A172 (cell line): ENCODE measurements at regions not wholly inside any gene's neighbourhood (a gene's known extent, or its start where the extent isn't known, plus 50 kb on each side); places are given as distances from the start of the nearest gene placed in this dataset.
"Not testable (repeated sequence)": the region's sequence is repeated elsewhere in the genome, so short reads cannot be mapped to it uniquely, and the experiment has no call there.

Experiments
- DNase-seq: peaks from one replicate; pipeline ENCODE4 v3.0.0-alpha.2; 2015; ENCODE audit warnings: low spot score

GRCh38 chr3:40940651-40941050, 258.7 kb upstream of the CTNNB1 start:
- no peak for DNase-seq

DNA sequence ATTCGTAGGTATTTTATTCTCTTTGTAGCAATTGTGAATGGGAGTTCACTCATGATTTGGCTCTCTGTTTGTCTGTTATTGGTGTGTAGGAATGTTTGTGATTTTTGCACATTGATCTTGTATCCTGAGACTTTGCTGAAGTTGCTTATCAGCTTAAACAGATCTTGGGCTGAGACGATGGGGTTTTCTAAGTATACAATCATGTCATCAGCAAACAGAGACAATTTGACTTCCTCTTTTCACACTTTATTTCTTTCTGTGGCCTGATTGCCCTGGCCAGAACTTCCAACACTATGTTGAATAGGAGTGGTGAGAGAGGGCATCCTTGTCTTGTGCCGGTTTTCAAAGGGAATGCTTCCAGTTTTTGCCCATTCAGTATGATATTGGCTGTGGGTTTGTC, 252.3 kb upstream of the CTNNB1 start:
- not testable (repeated sequence) for DNase-seq

DNA sequence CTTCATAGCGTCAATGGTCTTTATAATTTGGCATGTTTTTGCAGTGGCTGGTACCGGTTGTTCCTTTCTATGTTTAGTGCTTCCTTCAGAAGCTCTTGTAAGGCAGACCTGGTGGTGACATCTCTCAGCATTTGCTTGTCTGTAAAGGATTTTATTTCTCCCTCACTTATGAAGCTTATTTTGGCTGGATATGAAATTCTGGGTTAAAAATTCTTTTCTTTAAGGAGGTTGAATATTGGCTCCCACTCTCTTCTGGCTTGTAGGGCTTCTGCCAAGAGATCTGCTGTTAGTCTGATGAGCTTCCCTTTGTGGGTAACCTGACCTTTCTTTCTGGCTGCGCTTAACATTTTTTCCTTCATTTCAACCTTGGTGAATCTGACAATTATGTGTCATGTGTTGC, 250.0 kb upstream of the CTNNB1 start:
- not testable (repeated sequence) for DNase-seq

- DNase-seq: peak; percentile 12
These were observed 247.7 kb upstream of the CTNNB1 start for GRCh38 chr3:40951636-40952035.

DNA sequence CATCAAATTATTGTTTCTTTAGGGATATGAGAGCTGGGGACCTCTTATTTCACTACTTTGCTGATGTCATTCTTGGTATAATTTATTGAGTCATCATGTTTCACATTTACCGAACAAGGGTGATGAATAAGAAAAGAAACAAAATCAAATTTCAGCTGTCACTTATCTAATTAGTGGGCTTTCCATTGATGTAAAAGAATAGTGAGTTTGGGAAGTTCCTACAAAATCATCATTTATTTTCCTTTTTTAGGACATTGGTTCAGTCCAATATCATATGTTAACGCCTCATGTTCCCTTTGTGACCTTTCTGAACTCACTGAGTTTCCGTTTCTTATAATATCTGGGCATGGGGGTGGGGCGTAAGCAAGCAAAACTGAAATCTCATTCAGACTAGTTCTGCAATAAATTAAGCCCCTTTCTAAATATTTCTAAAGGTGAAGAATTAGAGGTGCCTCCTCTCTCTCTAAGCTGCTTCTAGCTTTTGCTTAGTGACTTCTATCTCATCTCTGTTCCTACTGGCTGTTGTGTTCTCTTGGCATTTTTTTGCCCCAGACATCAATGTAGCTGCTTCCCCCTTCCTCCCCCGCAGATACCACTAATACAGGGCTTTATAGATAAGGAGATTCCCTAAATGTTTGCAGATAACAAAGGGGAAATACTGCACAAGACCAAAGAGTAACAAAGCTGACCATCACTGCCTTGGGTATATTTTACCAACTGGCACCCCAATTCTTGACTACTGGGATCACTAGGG, 238.0 kb upstream of the CTNNB1 start:
- DNase-seq: no peak

DNA sequence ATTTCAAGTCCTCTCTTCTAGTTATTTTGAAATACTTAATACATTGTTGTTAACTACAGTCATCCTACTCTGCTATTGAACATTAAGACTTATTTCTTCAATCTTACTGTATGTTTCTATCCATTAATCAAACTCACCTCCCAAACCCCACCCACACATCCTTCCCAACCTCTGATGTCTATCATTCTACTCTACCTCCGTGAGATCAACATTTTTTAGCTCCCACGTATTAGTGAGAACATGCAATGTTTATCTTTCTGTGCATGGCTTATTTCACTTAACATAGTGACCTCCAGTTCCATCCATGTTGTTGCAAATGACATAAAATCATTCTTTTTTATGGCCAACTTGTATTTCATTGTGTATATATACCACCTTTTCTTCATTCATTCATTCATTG, 236.6 kb upstream of the CTNNB1 start:
- no peak for DNase-seq

GRCh38 chr3:40968666-40969065, 230.6 kb upstream of the CTNNB1 start:
- no peak for DNase-seq

- no peak for DNase-seq
These were observed 230.0 kb upstream of the CTNNB1 start for GRCh38 chr3:40969341-40969740.

DNA sequence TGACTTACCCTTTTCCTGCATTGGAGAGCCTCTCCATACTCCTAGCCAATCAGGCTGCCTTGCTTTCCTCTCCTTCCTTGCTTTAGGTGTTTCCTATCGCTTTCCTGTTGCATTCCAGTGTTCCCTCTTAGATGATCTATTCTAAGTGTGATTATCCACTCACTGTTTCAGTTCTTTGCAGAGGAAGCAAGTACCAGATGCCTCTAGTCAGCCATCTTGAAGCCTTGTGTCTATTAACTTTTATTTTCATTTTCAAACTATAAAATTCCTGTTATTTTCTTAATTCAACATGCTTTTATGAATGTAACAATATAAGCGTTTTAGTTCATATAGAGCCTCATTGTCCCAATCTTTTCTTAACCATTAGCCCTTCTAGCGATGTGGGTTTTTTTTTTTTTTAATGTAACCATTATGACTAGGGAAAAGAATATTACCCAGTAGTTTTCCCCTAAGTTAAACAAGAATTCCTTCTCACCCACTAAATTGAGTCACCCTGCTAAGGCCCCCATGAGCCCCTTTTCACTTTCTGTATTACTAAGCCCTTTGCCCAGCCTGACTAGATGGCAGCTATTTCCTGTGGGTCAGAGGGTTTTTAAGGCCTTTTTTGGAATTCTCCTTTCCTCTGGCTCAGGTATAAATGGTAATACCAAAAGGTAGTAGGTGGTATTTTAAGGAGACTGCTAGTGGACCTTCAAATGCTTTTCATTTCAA, 229.4 kb upstream of the CTNNB1 start:
- no peak for DNase-seq

DNA sequence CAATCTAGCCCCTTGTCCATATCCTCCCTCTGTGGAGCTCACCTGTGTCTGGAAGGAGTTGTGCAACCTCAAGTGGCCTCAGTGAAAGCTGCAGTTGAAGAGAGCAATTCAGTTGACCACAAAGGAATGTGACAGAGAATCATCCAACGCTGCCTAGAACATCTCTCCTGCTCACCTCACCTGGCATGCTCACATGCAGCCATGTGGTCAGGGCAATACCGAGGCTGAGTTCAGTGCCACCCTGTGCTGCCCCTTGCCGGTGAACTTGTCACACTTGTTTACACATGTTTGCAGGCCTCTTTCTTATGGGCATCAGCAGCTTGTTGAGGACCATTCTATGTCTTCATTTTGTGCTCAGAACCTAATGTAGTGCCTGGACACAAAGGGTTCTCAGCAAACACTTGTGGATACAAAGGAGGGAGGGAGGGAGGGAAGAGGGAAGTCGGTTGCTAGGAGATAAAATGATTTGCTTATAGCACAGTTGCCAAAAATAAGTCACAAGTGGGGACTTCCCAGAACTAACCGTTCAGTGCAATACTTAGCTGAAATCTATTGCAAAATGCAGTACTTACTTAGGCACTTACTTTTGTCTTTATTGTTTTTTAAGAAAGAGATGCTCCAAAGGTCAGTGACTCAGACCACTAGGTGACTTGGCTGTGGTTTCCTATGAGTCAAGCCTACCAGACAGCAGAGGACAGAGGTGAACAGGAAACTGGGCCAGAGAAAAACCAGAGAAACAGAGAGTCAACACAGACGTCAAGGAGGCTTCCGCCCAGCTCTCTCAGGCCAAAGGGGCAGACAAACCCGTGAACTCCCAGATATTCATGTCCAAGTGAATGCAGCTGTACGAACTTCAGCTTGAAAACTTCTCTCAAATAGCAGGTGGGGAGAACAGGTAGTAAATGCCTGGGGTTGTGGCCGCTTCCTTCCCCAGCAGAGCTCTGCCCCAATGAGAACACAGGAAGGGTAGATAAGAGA, 227.8 kb upstream of the CTNNB1 start:
- peak; percentile 94 for DNase-seq

DNA sequence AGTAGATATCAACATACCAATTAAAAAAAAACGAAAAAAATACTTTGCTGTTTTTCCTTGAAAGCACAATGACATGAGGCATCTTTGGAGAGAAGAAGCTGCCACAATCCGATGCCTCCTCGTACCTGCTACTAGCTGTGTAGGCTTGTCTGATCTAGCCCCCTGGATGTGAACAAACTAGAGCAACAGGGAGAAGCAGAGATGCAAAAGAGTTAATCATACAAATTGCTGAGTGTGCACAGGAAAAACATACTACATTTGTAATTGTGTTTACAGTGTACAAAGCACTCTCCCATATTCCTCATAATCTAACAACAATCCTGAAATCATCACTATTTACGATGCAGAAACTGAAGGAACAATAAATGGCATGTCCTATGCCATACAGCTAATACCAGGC, 227.0 kb upstream of the CTNNB1 start:
- no peak for DNase-seq

- DNase-seq: no peak
These were observed 226.2 kb upstream of the CTNNB1 start for GRCh38 chr3:40973141-40973540.

DNA sequence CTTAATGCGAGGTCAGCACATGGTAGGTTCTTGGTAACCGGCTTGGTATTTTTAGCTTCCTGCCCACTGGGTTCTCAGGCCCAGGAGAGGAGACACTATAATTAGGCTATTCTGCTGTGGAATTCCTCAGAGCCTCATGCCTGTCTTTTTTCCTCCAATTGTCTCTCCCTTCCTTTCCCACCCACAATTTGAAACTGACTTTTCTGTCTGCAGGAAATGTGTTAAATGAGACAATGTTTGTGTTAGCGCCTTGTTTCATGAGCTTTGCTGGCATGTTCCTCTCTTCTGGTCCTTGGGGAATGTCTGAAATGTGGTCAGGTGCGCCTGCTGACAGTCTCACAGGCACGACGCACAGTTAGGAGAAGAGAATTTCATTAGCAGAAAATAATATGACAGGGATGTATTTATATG, 223.6 kb upstream of the CTNNB1 start:
- no peak for DNase-seq

DNA sequence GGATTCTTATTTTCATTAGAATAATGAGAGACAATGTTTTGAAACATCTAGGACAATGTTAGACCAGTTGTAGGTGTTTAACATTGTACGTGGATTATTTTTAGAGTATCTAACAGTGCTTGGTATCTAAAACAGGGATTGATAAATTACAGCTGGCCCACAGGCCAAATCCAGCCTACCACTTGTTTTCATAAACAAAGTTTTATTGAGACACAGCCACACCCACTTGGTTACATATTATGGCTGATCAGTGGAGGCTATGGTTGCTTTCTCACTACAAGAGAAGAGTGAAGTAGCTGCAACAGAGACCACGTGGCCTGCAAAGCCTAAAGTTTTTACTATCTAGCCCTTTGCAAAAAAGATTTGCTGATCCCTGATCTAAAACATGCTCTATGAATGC, 223.1 kb upstream of the CTNNB1 start:
- DNase-seq: no peak

DNA sequence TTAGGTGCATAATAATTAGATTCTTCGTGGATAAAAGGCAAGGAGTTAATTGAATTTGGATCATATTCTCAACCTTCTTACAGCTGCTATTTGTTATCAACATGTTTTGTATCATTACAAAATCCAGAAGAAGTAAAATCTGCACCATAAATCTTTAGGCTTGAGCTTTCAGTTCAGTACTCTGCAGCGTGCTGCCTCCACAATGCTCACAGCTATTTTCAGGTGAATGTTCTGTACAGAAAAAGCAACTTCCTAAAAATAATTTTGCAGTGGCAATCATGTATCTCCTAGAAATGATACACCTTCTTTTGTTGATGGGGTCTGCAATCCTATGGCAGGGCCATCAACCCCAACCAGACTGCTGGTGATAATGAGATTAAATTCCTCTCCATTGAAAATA, 220.9 kb upstream of the CTNNB1 start:
- DNase-seq: no peak

- DNase-seq: no peak
These were observed 219.3 kb upstream of the CTNNB1 start for GRCh38 chr3:40979962-40980361.

DNA sequence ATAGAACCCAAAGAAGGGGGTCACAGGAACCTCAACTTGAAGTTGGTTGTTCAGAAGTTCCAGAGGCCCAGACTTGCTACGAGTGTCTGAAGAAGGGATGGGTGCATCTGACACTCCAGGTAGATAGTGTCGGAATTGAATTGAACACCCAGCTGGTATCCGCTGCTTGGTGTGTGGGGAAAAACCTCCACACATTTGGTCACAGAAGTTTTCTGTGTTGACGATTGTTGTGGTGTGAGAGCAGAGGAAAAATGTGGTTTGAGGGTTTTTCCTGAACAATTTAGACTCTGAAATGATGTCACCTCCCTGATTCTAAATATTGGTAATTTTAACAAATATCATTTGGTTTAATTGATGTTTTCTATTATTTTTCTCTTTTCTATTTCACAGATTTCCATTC, 218.8 kb upstream of the CTNNB1 start:
- DNase-seq: no peak

- DNase-seq: no peak
These were observed 214.1 kb upstream of the CTNNB1 start for GRCh38 chr3:40985195-40985594.

DNA sequence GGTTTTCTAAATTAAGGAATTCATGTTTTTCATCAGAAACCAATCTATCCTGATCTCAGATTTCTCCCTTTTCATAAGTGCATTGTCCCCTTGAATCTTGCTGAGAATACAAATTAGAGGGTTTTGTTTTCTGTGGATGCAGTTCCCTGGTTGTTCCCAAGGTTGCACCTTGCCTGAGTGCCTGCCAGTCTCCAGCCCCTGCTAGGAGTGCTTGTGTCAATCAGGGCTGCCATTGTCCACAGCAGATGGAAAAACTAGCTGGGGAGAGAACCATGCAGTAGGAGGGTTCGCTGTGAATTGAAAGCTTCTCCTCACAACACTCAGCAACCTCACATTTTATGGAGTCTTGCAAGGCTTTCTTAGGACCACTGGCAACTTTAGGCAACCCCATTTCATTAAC, 210.8 kb upstream of the CTNNB1 start:
- no peak for DNase-seq

- DNase-seq: no peak
These were observed 209.9 kb upstream of the CTNNB1 start for GRCh38 chr3:40989141-40990061.

DNA sequence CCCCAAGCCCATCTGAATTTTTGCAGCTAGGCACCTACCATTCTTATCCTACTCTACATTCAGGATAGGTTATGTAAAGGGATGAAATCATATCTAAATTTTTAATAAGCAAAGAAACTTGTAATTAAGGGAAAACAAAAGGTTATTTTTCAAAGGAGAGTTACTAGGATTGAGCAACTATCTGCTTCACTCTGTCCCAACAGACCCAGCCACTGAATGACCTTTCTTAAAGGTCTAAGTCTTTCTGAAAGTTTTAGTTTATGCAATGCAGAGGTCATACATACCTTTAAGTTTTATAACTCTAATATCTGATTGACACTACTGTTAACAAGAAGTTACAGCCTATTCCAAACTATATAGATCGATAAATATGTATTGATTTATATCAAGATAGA, 209.2 kb upstream of the CTNNB1 start:
- DNase-seq: no peak
